Esophagus (tissue), 2 donors: ENCODE measurements at regions not wholly inside any gene's neighbourhood (a gene's known extent, or its start where the extent isn't known, plus 50 kb on each side); places are given as distances from the start of the nearest gene placed in this dataset.

Source experiments
- H3K27ac ChIP-seq, 2 donors: one replicate each; pipeline ENCODE4 v1.5.1; 2013; ENCODE audit warnings: low read depth in 2 of 2, mild to moderate bottlenecking in 2 of 2, inconsistent platforms in 1 of 2, low read length in 1 of 2, moderate library complexity in 1 of 2
- H3K27me3 ChIP-seq, 2 donors: one replicate each; pipeline ENCODE4 v1.6.1; 2013; ENCODE audit warnings: low read length in 2 of 2, control low read depth in 1 of 2, mild to moderate bottlenecking in 1 of 2; ENCODE audit not compliant: insufficient read depth in 2 of 2, control insufficient read depth in 1 of 2
- H3K36me3 ChIP-seq, 2 donors: one replicate each; pipeline ENCODE4 v1.6.1; 2013; ENCODE audit warnings: low read length in 1 of 2; ENCODE audit not compliant: control insufficient read depth in 2 of 2, insufficient read depth in 2 of 2
- H3K4me1 ChIP-seq, 2 donors: one replicate each; pipeline ENCODE4 v1.6.1; 2013; ENCODE audit warnings: low read length in 1 of 2; ENCODE audit not compliant: control insufficient read depth in 2 of 2, insufficient read depth in 2 of 2
- H3K4me3 ChIP-seq, 2 donors: one replicate each; pipeline ENCODE4 v1.5.1; 2013; ENCODE audit warnings: low read length in 2 of 2, mild to moderate bottlenecking in 2 of 2, low read depth in 1 of 2, moderate library complexity in 1 of 2
- H3K9me3 ChIP-seq, 2 donors: one replicate each; pipeline ENCODE4 v1.6.1; 2013; ENCODE audit warnings: mild to moderate bottlenecking in 2 of 2, low read depth in 1 of 2, low read length in 1 of 2, moderate library complexity in 1 of 2; ENCODE audit not compliant: control insufficient read depth in 2 of 2, insufficient read depth in 1 of 2
- WGBS, 2 donors: extraction: QIAGEN DNeasy Blood & Tissue Kit; methylation state at CpG; one replicate each; pipeline ENCODE4 v1.1.7; 2013; 5-methylcytosine and 5-hydroxymethylcytosine counted together
- donor health status: healthy with polysubstance abuse.
- donor health status: Bipolar disorder and iron deficiency.

DNA sequence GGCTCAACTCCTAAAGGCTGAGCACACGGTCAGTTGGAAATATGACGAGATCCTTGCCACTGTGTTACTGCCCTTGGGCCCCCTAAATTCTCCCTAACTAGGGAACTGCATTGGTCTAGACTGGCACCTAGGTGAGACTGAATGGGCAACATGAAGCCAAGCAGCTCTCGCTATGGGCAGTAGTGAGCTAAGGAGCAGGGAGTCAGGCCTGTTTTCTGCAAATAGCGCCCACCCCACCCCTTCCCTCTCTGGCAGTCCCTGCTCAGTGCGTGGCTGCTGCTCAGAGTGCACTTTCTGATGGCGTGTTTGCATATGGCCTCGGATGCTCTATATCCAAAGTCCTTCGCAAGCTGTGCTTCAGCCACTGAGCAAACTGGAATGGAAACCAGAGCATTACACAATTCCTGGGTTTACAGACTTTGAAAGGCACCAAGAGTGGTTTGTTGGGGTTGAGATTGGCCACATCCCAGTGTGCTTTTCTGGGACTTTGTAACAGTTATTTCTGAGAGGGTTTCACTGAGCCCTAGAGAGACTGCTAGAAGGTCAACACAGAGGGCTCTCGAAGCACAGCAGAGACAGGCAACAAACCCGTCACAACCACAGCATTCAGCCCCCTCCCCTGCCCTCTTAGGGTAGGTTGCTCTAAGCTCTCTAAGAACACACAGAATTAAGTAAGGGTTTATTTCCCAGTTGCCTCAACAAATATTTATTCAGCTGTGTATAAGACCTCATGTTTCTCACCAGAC is 419.9 kb downstream of the STK39 start:
- H3K4me1 ChIP-seq: no peaks in the 10 kb centered on the region
- H3K27ac ChIP-seq: no peak overlapping the region
- H3K36me3 ChIP-seq: no peaks in the 10 kb centered on the region
- no peak overlapping the region for H3K4me3 ChIP-seq
- 80 to 84% methylated on average over 10 of the region's 10 CpGs for WGBS, 2 donors
- H3K27me3 ChIP-seq: no peaks in the 10 kb centered on the region
- no peaks in the 10 kb centered on the region for H3K9me3 ChIP-seq

GRCh38 chr2:167826906-167827305 is 420.5 kb downstream of the STK39 start:
- Histone ChIP-seq H3K4me3 (no peak overlapping the region), H3K9me3 (no peaks in the 10 kb centered on the region), H3K27me3 (no peaks in the 10 kb centered on the region), H3K4me1 (no peaks in the 10 kb centered on the region), H3K36me3 (no peaks in the 10 kb centered on the region), H3K27ac (no peak overlapping the region)
- 57 to 72% methylated on average over 3 of the region's 3 CpGs for WGBS, 2 donors

- Histone ChIP-seq H3K9me3 (no peaks in the 10 kb centered on the region), H3K27me3 (no peaks in the 10 kb centered on the region), H3K4me1 (no peaks in the 10 kb centered on the region), H3K4me3 (no peak overlapping the region), H3K36me3 (no peaks in the 10 kb centered on the region), H3K27ac (no peak overlapping the region)
- 77 to 80% methylated on average over 1 of the region's 1 CpG for WGBS, 2 donors
These were observed 421.7 kb downstream of the STK39 start for GRCh38 chr2:167825664-167826063.

DNA sequence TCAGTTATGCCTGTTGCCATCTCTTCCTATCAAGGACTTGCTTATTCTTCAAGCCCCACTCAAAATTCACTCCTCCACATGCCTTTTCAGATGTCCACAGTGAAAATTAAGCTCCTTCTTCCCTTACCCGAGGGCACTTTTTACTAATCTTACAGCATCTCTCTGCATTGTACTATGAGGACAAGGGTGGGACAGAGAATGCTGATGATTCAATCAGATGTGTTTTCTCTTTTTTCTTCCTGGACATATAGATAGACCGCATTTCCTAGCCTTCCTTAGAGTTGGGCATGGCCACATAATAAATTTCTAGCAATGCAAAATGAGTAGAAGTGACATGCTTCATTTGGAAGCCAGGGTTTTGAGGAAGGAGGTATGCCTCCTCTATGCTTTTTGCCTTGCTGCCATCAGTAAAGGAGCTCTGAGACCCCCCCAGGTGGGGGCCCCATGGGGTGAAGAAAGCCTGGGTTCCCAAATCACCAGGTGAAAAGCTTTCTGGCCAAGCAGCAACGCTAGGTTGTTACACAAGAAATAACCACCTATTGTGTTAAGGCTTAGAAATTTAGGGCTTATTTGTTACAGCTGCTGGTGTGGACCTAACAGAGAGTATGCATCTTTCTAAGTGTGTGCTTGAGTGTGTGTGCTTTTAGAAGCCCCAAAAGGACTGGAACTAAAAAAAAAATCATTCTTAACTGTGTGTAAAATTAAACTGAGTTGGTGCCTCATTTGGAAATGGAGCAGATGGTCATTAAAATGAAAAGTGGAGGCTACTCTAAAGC is 424.5 kb downstream of the STK39 start:
- Histone ChIP-seq H3K27me3 (no peaks in the 10 kb centered on the region), H3K4me1 (no peaks in the 10 kb centered on the region), H3K4me3 (no peak overlapping the region), H3K36me3 (no peaks in the 10 kb centered on the region), H3K9me3 (no peaks in the 10 kb centered on the region), H3K27ac (no peak overlapping the region)
- 86 to 88% methylated on average over 3 of the region's 3 CpGs for WGBS, 2 donors

- Histone ChIP-seq H3K36me3 (no peaks in the 10 kb centered on the region), H3K27me3 (no peaks in the 10 kb centered on the region), H3K4me1 (no peaks in the 10 kb centered on the region), H3K27ac (no peak overlapping the region), H3K9me3 (no peaks in the 10 kb centered on the region), H3K4me3 (no peak overlapping the region)
- 75 to 82% methylated on average over 4 of the region's 4 CpGs for WGBS, 2 donors
These were observed 426.9 kb downstream of the STK39 start for GRCh38 chr2:167820488-167820887.

GRCh38 chr2:167818521-167818920 is 428.9 kb downstream of the STK39 start:
- no peak overlapping the region for H3K27ac ChIP-seq
- no peaks in the 10 kb centered on the region for H3K4me1 ChIP-seq
- 90 to 91% methylated on average over 11 of the region's 11 CpGs for WGBS, 2 donors
- H3K36me3 ChIP-seq: no peaks in the 10 kb centered on the region
- no peak overlapping the region for H3K4me3 ChIP-seq
- H3K9me3 ChIP-seq: no peaks in the 10 kb centered on the region
- H3K27me3 ChIP-seq: no peaks in the 10 kb centered on the region

DNA sequence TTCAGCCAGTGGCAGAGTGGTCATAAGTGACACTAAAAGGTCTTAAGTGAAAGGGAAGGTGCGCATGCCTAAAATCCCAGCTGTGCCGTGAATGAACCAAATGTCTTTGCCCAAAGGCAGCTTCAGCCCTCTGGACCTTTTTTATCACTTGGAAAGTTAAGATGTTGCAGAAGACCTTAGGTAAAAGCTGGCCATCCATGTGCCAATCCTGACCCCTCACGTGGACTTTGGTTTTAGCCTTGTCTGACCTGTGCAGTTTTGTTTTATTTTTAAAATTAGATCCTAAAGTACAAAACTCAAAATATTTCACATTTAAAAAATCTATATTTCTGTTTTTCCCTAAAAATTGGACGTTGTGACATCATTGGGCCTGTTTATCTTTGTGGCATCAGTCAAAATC is 429.5 kb downstream of the STK39 start:
- H3K4me1 ChIP-seq: no peaks in the 10 kb centered on the region
- H3K27ac ChIP-seq: no peak overlapping the region
- H3K36me3 ChIP-seq: no peaks in the 10 kb centered on the region
- no peak overlapping the region for H3K4me3 ChIP-seq
- H3K9me3 ChIP-seq: no peaks in the 10 kb centered on the region
- H3K27me3 ChIP-seq: no peaks in the 10 kb centered on the region
- WGBS, 2 donors: 85 to 89% methylated on average over 4 of the region's 4 CpGs

GRCh38 chr2:167817422-167817821 is 430.0 kb downstream of the STK39 start:
- WGBS, 2 donors: 83 to 95% methylated on average over 1 of the region's 1 CpG
- no peaks in the 10 kb centered on the region for H3K36me3 ChIP-seq
- H3K4me1 ChIP-seq: no peaks in the 10 kb centered on the region
- no peak overlapping the region for H3K4me3 ChIP-seq
- H3K27me3 ChIP-seq: no peaks in the 10 kb centered on the region
- no peak overlapping the region for H3K27ac ChIP-seq
- no peaks in the 10 kb centered on the region for H3K9me3 ChIP-seq

DNA sequence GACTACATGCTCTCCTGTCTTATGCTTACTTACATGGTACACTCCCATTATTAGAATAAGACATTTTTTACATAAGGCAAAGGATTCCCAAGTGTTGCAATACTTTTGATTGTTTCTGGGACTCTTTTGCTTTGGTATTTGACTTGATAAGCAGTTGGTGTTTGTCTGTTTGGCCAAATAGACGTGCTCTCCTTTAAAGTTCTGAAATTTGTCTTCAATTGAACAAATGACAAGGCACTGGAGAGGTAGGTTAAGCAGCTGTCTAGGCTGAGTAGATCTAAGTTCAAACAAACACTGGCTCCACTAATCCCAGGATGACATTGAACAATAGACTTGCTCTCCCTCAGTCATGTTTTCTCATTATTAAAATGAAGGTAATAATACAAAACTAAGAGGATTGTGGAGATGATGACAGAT is 430.5 kb downstream of the STK39 start:
- Histone ChIP-seq H3K27me3 (no peaks in the 10 kb centered on the region), H3K4me1 (no peaks in the 10 kb centered on the region), H3K27ac (no peak overlapping the region), H3K9me3 (no peaks in the 10 kb centered on the region), H3K4me3 (no peak overlapping the region), H3K36me3 (no peaks in the 10 kb centered on the region)
- WGBS, 2 donors: 13 to 20% methylated on average over 1 of the region's 1 CpG
